Keratinocyte (primary cell): ENCODE measurements at regions not wholly inside any gene's neighbourhood (a gene's known extent, or its start where the extent isn't known, plus 50 kb on each side); places are given as distances from the start of the nearest gene placed in this dataset.

Experiments used
- DNase-seq: peaks from one replicate; pipeline ENCODE4 v3.0.0-alpha.2; 2011; ENCODE audit warnings: low read depth, missing footprints, low spot score
- FAIRE-seq: peaks from 2 replicates; lab custom pipeline; 2011; peaks lifted over from hg19 to GRCh38; lab: Jason Lieb, UNC
- H2AFZ ChIP-seq: 2 replicates; pipeline ENCODE4 v1.6.0; 2012; ENCODE audit warnings: low read length, control low read depth, inconsistent platforms; ENCODE audit not compliant: control insufficient read depth
- H3K27ac ChIP-seq: 2 replicates; pipeline ENCODE4 v1.5.1; 2011; ENCODE audit warnings: low read length; ENCODE audit not compliant: control insufficient read depth, insufficient read depth
- H3K27me3 ChIP-seq: 3 replicates; pipeline ENCODE4 v1.6.0; 2011; ENCODE audit warnings: low read length; ENCODE audit not compliant: control insufficient read depth, insufficient read depth; ENCODE audit errors: extremely low read depth
- H3K36me3 ChIP-seq, 2 experiments: 2 replicates in 1 of 2; 3 replicates in 1 of 2; pipeline ENCODE4 v1.5.1; 2011; ENCODE audit warnings: low read length in 2 of 2, mild to moderate bottlenecking in 1 of 2; ENCODE audit not compliant: control insufficient read depth in 2 of 2, insufficient read depth in 2 of 2; ENCODE audit errors: extremely low read depth in 1 of 2
- H3K4me1 ChIP-seq: 3 replicates; pipeline ENCODE4 v1.5.1; 2011; ENCODE audit warnings: low read length; ENCODE audit not compliant: control insufficient read depth, insufficient read depth; ENCODE audit errors: extremely low read depth
- H3K4me2 ChIP-seq: 3 replicates; pipeline ENCODE4 v1.6.0; 2011; ENCODE audit warnings: low read depth, low read length; ENCODE audit not compliant: control insufficient read depth, insufficient read depth; ENCODE audit errors: extremely low read depth
- H3K4me3 ChIP-seq, 3 experiments: fragments of 200-600 bp in 1 of 3; sonication (generic) in 1 of 3; 2 replicates in 2 of 3; 3 replicates in 1 of 3; pipeline ENCODE4 v1.5.1; 2011 to 2016; ENCODE audit warnings: low read length in 3 of 3, mild to moderate bottlenecking in 3 of 3, control low read depth in 2 of 3, inconsistent platforms in 1 of 3, low read depth in 1 of 3, mixed read lengths in 1 of 3, mixed run types in 1 of 3, moderate library complexity in 1 of 3; ENCODE audit not compliant: control insufficient read depth in 2 of 3, insufficient read depth in 2 of 3; ENCODE audit errors: extremely low read depth in 1 of 3
- H3K79me2 ChIP-seq: 2 replicates; pipeline ENCODE4 v1.6.0; 2012; ENCODE audit warnings: low read length; ENCODE audit not compliant: control insufficient read depth, insufficient read depth
- H3K9ac ChIP-seq: 3 replicates; pipeline ENCODE4 v1.6.0; 2011; ENCODE audit warnings: low read length; ENCODE audit not compliant: control insufficient read depth, insufficient read depth; ENCODE audit errors: extremely low read depth
- H3K9me1 ChIP-seq: 3 replicates; pipeline ENCODE4 v1.6.0; 2011; ENCODE audit warnings: low read length; ENCODE audit not compliant: control insufficient read depth, insufficient read depth; ENCODE audit errors: extremely low read depth
- H3K9me3 ChIP-seq: 2 replicates; pipeline ENCODE4 v1.5.1; 2012; ENCODE audit warnings: low read depth, low read length; ENCODE audit not compliant: control insufficient read depth
- H4K20me1 ChIP-seq: 3 replicates; pipeline ENCODE4 v1.6.0; 2011; ENCODE audit warnings: low read length; ENCODE audit not compliant: control insufficient read depth, insufficient read depth; ENCODE audit errors: extremely low read depth
- CTCF ChIP-seq, 3 experiments: IDR thresholded peaks in 1 of 3; conservative IDR thresholded peaks in 1 of 3; optimal IDR thresholded peaks in 1 of 3; 2 replicates in 2 of 3; 3 replicates in 1 of 3; pipeline versions ENCODE3 to v1.5.1; 2011; ENCODE audit warnings: low read length in 3 of 3, mild to moderate bottlenecking in 3 of 3, moderate library complexity in 2 of 3, control low read depth in 1 of 3, inconsistent platforms in 1 of 3; ENCODE audit not compliant: insufficient read depth in 2 of 3; ENCODE audit errors: extremely low read depth in 1 of 3
- EZH2 ChIP-seq: IDR thresholded peaks from one replicate; pipeline ENCODE4 v1.6.1; 2012; ENCODE audit warnings: inconsistent platforms, mild to moderate bottlenecking, low read length, moderate library complexity
- dilution Hi-C: fragments of 300-500 bp; cut with MboI; formaldehyde crosslinking; loops from one replicate; pipeline ENCODE4 v1.7.0; 2020; ENCODE audit warnings: low sequenced_read_pairs; ENCODE audit not compliant: extremely low pct_ligation_motif_present

- no peak overlapping the region for H3K4me3 ChIP-seq
- FAIRE-seq (peak; percentile 71), DNase-seq (no peak)
- no peak overlapping the region for H2AFZ ChIP-seq
- peaks cover 98% of the 10 kb centered on the region for H3K79me2 ChIP-seq
- H3K4me1 ChIP-seq: peaks cover 6% of the 10 kb centered on the region
- H3K9me1 ChIP-seq: peaks cover 2% of the 10 kb centered on the region
- H3K27me3 ChIP-seq: no peaks in the 10 kb centered on the region
- TF ChIP-seq EZH2: no peak
- TF ChIP-seq CTCF (optimal IDR thresholded peaks at IDR 0.05 in 1 of 3, IDR thresholded peaks at IDR 0.05 in 1 of 3, conservative IDR thresholded peaks at IDR 0.05 in 1 of 3; ENCODE audit: extremely low read depth in 1 of 3, insufficient read depth in 2 of 3, low read length in 3 of 3): no peak
- H4K20me1 ChIP-seq: no peaks in the 10 kb centered on the region
- H3K4me2 ChIP-seq: peak overlapping the region; percentile 58
- no peaks in the 10 kb centered on the region for H3K9me3 ChIP-seq
- H3K27ac ChIP-seq: peak overlapping the region; percentile 3
- H3K9ac ChIP-seq: no peak overlapping the region
- H3K36me3 ChIP-seq: no peaks in the 10 kb centered on the region
- dilution Hi-C loops: no loop called here
Measured at GRCh38 chr3:69445024-69445423, 59.1 kb upstream of the FRMD4B start.

- dilution Hi-C loops: no loop called here
- peaks cover 6% of the 10 kb centered on the region for H3K4me1 ChIP-seq
- peaks cover 2% of the 10 kb centered on the region for H3K9me1 ChIP-seq
- no peak overlapping the region for H3K4me3 ChIP-seq
- no peak overlapping the region for H3K9ac ChIP-seq
- no peak overlapping the region for H3K4me2 ChIP-seq
- FAIRE-seq (no peak), DNase-seq (no peak)
- no peak overlapping the region for H3K27ac ChIP-seq
- no peak for TF ChIP-seq EZH2
- TF ChIP-seq CTCF (optimal IDR thresholded peaks at IDR 0.05 in 1 of 3, IDR thresholded peaks at IDR 0.05 in 1 of 3, conservative IDR thresholded peaks at IDR 0.05 in 1 of 3; ENCODE audit: extremely low read depth in 1 of 3, insufficient read depth in 2 of 3, low read length in 3 of 3): no peak
- H4K20me1 ChIP-seq: peaks cover 3% of the 10 kb centered on the region
- H3K9me3 ChIP-seq: no peaks in the 10 kb centered on the region
- no peaks in the 10 kb centered on the region for H3K27me3 ChIP-seq
- H3K79me2 ChIP-seq: peaks cover 98% of the 10 kb centered on the region
- no peaks in the 10 kb centered on the region for H3K36me3 ChIP-seq
- H2AFZ ChIP-seq: no peak overlapping the region
Measured at GRCh38 chr3:69443457-69443920, 57.6 kb upstream of the FRMD4B start.
